HK-2 (cell line): ENCODE measurements at regions not wholly inside any gene's neighbourhood (a gene's known extent, or its start where the extent isn't known, plus 50 kb on each side); places are given as distances from the start of the nearest gene placed in this dataset.

Experiments used
- DNase-seq: peaks from one replicate; pipeline ENCODE4 v3.0.0-alpha.2; 2018; ENCODE audit not compliant: unreplicated experiment

DNA sequence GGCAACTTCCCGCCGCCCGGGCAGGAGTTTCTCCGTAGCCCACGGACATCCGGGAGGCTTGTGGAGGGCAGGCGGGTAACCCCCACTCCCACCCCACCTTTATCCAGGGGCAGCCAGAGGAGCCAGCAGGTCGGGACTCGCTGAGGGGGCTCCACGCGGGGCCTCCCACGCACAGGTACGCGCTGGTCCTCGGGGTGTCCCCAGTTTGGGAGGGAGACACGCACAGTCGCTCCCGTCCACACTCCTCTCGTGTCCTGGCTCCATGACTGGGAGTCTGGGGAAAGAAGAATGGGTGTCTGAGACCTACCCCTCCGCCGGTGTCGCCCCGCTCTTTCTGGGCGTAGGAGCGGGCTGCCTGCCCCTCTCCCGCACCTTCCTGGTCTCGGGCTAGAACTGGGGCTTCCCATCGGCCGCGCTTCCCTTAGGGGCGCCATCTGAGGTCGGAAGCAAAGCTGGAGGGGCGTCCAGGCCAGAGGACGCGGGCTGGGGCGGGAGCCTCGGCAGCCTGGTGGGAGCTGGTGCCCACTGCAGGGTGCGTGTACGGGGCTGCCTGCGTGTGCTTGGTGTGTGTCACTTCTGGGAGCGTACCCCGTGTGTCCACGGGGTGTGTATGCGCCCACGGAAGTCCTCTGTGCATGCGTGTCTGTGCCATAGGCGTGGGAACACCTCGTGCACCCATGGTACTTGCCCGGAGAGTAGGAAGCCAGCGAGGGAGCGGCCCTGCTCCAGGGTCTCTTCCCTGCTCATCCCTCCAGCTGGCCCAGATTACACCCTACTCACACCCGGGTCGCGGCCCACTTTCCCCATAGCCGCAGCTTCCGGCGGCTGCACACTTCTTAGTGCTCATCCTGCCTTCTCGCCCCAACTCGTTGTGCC, 73.0 kb upstream of the LEP start:
- DNase-seq, result no peak

DNA sequence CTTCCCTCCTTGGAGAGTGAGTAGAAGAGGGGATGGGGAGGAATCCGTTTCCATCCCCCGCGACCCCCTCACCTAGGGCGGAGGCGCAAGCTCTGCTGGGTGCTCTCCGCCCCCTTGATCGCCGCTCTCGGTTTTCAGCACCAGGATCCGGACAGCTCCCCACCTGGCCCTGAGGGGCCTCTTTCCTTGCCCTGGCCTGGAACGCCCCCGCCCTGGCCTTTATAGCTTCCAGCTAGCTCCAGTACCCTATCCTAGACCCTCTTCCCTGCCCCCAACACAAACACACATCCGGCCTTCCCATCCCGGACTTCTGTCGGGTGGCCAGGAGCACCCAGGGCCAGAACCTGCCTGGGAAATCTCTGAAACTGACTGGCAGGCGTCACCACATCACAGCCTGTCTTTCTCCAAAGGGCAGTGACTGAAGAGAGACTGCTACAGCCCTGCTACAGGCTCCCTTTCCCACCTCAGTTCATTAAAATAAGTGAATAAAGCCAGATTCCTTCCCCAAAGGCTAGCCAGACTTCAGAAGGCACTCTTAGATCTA, 72.3 kb upstream of the LEP start:
- peak; percentile 36 for DNase-seq

DNA sequence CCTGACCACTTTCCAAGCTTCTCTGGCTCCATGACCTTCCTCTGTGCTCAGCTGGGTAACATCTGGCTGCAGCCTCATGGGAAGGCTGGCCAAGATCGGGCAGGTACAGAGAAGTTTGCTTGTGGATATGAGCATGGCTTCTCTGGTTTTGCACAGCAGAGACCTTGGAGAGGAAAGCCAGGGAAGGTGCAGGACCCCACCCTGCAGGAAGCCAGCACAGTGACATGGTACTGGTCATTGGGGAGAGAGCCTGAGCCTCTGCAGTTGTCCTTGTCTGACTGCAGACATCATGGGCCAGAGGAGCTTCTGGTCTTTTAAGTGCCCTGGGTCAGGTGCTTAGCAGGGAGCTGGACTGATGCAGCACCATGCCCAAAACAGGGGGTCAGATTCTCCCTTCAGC, 70.6 kb upstream of the LEP start:
- DNase-seq, result no peak

DNA sequence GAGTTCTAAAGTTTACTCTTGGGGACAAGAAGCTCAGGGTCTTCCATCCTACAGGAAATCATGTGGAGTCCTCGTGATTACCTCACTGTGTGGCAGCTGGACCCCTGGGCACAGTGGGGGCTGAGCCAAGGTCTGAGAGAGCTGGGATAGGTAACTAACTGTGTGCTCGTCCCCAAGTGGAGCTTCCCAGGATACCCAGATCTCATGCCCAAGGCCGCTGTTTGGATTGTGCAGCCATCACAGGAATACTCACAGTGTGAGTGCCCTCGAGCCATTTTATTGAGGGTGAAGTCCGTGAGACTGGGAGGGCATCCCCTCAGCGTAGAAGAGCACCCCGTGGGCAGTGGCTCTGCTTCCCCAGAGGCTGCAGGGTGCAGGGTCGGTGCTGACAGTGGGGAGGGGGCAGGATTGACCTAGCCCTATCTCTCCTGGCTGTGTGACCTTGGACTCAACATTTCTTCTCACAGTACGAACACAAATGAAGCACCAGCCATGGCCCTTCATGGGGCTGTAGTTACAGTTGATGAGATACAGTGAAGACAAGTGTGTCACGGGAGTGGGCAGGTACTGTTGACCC, 69.6 kb upstream of the LEP start:
- DNase-seq, result no peak

DNA sequence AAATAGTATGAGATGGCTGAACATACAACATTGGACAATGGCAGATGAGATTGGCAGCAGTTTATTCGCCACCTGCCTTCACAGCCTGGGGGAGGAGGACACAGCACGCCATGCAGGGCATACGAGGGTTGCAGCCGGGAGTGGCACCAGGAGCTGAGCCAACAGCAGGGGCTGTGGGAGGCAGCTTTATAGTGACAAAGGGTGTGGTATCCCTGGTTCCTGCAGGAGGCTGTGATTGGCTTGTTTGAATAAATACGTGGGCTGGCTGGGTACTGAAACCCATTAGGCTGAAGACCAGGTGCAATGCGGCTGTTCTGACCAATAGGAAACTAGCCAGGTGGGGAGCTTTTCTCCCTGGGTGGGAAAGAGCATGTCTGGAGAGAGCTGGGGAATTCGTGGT, 68.9 kb upstream of the LEP start:
- DNase-seq, result no peak

DNA sequence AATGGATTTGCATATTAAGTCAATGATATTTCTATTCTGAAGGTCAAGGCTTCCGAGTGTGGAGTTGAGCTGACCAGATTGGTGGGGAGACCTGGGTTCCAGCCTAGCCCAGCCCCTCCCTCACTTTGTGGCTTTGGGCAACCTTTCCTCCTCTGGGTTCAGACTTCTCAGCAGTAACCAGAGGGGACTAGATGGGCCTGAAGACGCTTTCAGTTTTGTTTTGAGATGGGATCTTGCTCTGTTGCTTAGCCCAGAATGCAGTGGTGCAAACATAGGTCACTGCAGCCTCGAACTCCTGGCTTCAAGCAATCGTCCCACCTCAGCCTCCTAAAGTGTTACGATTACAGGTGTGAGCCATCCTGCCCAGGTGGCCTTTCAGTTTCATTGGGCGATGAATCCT, 68.1 kb upstream of the LEP start:
- no peak for DNase-seq

DNA sequence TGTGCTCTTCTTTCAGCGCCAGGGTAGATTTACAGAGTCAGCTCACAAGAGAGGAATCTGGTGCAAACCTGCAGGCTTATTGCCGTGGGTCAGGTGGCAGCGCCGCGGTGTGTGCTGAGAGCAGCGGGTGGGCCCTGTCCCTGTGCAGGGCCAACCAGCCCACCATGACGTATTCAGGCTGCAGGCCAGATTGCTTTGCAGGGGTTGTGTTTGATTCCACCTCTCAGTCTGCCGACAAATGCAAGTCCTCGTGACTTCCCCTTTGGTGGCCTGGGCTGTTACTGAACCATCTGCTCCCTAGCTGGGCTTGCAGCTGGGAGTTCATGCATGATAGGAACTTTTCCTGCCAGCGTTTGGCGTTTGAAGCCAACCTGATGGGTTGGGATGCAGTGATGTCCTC, 66.7 kb upstream of the LEP start:
- DNase-seq, result no peak

DNA sequence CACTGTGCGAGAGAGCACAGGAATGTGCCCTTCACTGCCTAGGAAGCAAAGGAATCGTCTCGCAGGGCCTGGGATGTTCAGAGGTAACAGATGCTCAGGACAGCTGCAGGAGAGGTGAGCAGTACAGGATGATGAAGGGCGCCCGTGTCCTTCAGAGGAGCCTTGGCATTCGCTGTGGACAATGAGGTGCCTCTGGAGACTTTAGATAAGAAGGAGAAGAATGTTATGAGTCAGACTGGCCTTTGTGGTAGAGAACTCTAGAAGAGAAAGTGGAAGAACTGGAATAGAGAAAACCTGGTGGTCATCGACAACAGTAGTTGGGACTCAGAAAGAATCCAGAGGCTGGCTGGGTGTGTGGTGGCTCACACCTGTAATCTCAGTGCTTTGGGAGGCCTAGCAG, 64.4 kb upstream of the LEP start:
- DNase-seq, result no peak

DNA sequence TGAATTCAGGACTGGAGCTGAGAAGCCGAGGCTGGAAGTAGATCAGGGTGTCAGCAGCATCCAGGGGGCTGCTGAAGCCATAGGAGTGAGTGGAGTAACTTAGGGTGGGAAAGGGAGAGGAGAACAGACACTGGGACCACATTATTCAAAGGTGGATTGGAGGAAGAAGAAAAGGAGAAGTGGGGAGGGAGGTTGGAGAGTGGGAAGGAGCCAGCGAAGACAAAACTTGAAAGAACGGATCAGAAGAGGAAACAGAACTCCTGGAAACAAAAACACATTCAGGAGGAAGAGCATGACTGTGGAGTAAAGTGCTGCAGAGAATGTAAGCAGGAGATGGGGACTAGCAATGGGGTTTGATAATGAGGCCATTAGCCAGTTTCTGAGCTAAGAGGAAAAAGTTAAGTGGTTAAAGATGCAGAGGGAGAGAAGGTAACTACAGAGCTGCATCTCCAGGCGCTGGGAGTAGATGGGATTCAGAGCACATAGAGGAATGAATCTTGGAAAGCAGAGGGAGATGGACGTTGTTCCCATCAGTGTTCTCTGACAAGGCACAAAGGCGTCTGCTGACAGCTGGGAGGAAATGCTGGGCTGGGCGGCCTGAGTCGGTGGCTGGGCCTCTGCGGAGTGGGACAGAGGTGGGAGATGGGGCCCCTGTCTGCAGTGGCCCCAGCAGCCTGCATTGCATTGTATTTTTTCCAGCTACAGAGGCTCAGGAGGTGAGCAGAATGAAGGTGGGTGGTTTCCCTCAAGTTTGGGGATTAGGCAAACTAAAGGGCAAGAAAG, 63.1 kb upstream of the LEP start:
- DNase-seq, result no peak

DNA sequence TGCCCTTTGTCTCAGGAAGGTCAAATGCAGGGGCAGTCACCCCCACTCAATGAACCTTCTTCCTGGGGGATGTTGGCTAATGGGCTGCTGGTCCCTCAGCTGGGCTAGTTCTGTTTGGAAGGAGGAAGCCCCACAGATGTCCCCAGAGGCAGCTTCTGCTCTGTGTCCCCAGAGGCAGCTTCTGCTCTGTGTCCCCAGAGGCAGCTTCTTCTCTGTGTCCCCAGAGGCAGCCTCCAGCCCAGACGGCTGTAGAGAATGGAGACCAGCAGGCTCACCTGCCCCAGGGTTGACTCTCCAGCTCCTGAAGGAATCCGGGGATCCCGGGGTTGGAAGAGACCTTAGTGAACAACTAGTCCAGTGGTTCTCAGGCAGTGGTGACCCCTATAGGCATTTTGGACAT, 62.5 kb upstream of the LEP start:
- DNase-seq, result no peak

DNA sequence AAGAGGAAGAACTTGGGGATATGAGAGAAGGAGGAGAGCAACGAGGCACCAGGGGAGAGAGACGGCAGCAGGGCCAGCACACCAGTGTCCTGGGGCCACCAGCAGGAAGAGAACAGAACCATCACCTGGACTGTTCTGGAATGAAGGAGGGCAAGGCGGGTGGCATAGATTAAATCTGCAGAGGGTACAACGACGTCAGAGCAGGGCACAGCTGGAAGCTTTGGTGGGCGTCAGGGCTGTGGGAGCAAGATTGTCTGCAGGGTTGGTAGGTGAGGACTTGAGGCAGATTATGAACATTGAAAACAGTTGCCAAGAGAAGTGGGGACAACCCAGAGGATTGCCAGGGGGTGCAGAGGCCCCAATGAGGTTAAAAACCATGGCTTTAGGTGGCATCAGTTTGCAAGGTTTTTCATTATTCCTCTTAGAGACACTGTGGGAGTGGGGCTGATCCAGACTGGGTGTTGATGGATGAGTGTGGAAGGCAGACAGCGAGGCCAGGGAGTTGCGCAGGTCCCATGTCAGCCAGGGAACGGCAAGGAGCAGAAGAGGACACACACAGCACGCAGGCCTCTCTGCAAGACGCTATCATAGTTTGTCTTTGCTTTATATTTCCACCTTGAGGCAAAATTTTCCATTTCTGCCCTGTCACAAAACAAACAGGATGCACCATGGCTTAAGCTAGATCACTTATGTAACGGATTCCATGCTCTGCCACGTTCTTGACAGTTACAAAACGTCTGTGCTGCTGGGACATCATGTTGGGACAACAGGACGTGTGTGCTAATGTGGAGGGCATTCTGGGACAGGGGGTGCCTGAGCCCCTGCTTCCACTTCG, 52.5 kb upstream of the LEP start:
- no peak for DNase-seq

DNA sequence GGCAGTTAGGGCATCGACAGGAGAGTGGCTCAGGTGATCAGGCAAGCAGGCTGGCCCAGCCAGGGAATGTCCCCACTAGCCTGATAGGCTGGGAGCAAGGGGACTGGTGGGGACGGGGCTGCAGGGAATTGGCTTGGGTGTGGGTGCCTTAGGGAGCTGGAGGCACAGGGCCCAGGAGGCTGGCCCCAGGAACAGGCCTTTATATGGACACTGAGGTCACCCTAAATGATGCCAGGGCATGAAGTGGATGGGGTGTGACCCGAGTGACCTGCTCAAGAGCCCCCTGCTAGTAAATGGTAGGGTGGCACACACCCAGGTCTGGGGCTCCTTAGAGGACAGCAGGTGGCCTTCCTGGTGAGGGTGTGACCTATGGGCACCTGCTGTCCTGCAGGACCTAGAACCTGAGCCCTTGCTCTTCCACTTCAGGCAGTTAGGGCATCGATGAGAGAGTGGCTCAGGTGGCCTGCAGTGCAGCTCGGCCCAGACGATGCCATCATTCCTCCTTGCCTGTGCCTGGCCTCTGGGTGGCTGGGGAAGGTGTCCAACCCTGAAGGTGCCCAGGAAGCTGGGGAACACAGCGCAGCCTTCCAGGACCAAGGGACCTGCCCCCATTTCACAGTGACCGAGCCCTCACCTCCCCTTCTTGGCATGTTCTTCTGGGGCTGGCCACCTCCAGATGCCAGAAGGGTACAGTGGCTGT, 51.7 kb upstream of the LEP start:
- no peak for DNase-seq

DNA sequence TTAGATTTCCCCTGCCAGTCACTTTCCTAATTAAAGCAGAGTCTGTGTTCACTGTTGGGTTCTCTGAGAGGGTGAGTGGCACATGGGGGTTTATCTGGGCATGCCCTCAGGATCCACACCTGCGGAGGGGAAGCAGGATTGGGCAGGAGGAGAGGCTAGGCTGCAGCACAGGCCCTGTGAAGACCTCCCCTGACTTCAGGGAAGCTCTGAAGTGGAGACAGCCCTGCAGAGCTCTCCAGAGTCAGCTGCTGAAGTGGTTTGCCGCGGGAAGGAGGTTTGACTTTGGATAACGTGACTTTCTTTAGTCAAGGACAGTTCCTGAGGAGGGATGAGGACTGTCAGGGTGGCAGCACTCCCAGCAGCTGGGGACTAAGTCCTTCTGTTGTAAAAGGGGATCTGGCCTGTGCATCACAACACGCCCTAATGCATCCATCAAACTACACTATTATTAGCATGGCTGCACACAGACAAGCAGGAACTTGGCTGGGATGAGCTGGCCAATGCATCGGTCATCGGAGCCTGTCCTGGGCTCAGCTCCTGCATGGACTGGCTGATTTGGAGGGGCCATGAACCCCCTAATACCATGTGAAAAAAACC, 50.9 kb upstream of the LEP start:
- DNase-seq, result no peak

DNA sequence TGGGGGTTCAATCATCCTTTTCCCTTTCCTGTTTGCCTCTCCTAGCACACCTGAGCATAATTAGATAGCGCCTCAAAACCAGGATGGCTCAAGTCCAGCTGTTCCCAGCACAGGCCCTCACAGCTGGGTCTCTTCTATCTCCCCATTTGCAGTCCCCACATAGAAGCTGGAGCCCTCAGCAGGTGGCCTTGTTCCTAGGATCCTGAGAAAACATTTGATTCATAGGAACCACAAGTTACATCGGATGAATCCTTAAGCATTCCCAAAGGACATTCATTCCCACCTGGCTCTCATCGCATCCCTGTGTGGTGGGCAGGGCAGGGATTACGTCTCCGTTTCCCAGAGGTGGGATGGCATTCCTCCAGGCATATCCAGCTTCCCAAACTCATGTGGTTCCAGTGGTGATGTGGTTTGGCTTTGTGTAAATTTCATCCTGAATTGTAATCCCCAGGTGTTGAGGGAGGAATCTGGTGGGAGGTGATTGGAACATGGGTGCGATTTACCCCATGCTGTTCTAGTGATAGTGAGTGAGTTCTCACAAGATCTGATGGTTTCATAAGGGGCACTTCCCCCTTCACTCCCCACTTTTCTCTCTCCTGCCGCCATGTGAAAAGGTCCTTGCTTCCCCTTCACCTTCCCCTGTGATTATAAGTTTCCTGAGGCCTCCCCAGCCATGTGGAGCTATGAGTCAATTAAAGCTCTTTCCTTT, 49.8 kb upstream of the LEP start:
- DNase-seq, result no peak
